ENCODE measurements at regions not wholly inside any gene's neighbourhood (a gene's known extent, or its start where the extent isn't known, plus 50 kb on each side); places are given as distances from the start of the nearest gene placed in this dataset.

GRCh38 chr3:110974902-110975301 lies 96.7 kb upstream of the NECTIN3 start:
- no peak for FAIRE-seq
- H2AFZ ChIP-seq (ENCODE audit: low read depth, low read length): no peak overlapping the region
- WGBS (ENCODE audit: insufficient coverage, low coverage, missing lambda C conversion rate): 5% methylated on average over 2 of the region's 2 CpGs
- H3K9me3 ChIP-seq (replicated peaks; ENCODE audit: control insufficient read depth, insufficient read depth, low read depth, low read length): no peaks in the 10 kb centered on the region
- intact Hi-C loops (cut with micrococcal nuclease): no loop called here
- no peaks in the 10 kb centered on the region for H3K36me3 ChIP-seq (ENCODE audit: control insufficient read depth, insufficient read depth, low read length)
- H3K4me2 ChIP-seq (ENCODE audit: insufficient read depth, low read length): no peak overlapping the region
- no peaks in the 10 kb centered on the region for H3K79me2 ChIP-seq (ENCODE audit: control insufficient read depth, insufficient read depth, low read length)
- no peak overlapping the region for H3K9ac ChIP-seq (ENCODE audit: insufficient read depth in 1 of 2, low read depth in 2 of 2, low read length in 2 of 2)
- no peaks in the 10 kb centered on the region for H3K27me3 ChIP-seq (ENCODE audit: control insufficient read depth in 2 of 2, insufficient read depth in 2 of 2, low read length in 2 of 2)
- H3K4me3 ChIP-seq: no peak overlapping the region
- ATAC-seq: no peak
- BruUV-seq (replicated peaks): no TSS peak
- ChIA-PET CTCF (ENCODE audit: low intra/inter-chr PET ratio) (no interaction called here), POLR2A (no interaction called here)
- in situ Hi-C loops (cut with MboI): no loop called here
- H3K4me1 ChIP-seq (replicated peaks in 1 of 2; ENCODE audit: control insufficient read depth in 2 of 2, insufficient read depth in 2 of 2, low read length in 2 of 2): no peaks in the 10 kb centered on the region
- H3K9me1 ChIP-seq (ENCODE audit: control insufficient read depth, insufficient read depth, low read length): no peaks in the 10 kb centered on the region
- H4K20me1 ChIP-seq (replicated peaks; ENCODE audit: control insufficient read depth, insufficient read depth, low read length): no peaks in the 10 kb centered on the region
- H3K27ac ChIP-seq (ENCODE audit: extremely low read depth, low read depth, low read length): no peak overlapping the region
- no peak for DNase-seq (ENCODE audit: extremely low read depth in 1 of 4, low spot score in 3 of 4)
- no peak for TF ChIP-seq ZNF609 (CRISPR knock-in tag; IDR thresholded peaks at IDR 0.05; ENCODE audit: borderline replicate concordance)
- no peak for TF ChIP-seq HMGN3 (IDR thresholded peaks at IDR 0.05; ENCODE audit: borderline replicate concordance, extremely low read depth, insufficient read length, low read depth, low read length)
- no peak for TF ChIP-seq ZMIZ1 (IDR thresholded peaks at IDR 0.05; ENCODE audit: low read depth in 2 of 2, low read length in 2 of 2)
- no peak for TF ChIP-seq MCM3 (IDR thresholded peaks at IDR 0.05)
- TF ChIP-seq E2F8 (IDR thresholded peaks at IDR 0.05; ENCODE audit: low read depth, partially characterized antibody): no peak
- TF ChIP-seq ZNF584 (CRISPR knock-in tag; IDR thresholded peaks at IDR 0.05; ENCODE audit: low read depth): no peak
- TF ChIP-seq CXXC5 (CRISPR knock-in tag; IDR thresholded peaks at IDR 0.05): no peak
- TF ChIP-seq SOX6 (IDR thresholded peaks at IDR 0.05): no peak
- TF ChIP-seq ZNF41 (CRISPR knock-in tag; conservative IDR thresholded peaks at IDR 0.05): no peak
- no peak for TF ChIP-seq ZNF121 (CRISPR knock-in tag; conservative IDR thresholded peaks at IDR 0.05)
- TF ChIP-seq TSC22D4 (tag; IDR thresholded peaks at IDR 0.05): no peak

Data from K562 (cell line).